ENCODE measurements at regions not wholly inside any gene's neighbourhood (a gene's known extent, or its start where the extent isn't known, plus 50 kb on each side); places are given as distances from the start of the nearest gene placed in this dataset.

DNA sequence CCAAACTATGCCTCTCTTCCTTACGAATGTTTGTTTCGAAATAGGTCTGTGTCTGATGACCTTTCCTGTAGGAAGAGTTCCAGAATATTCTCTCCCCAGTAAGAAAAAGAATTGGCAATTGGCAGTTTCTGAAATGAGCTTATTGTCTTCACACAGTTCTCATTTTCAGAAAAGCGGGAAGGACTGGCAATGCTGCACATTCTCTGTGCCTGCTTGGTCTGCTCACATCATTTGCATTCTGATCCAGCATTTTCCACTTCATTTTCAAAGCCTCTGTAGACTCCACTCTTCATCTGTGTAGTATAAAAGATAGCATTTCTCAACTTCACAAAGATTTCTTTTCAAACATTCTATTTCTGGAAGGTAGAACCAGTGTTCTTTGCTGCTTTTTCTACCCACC lies 120.6 kb upstream of the CCDC112 start:
- Histone ChIP-seq H3K4ac (ENCODE audit: low read depth, low read length) (peak overlapping the region; percentile 33; the same call in 1 of the 2 replicates), H2BK15ac (ENCODE audit: low read depth, low read length) (peak overlapping the region; percentile 40; the same call in 1 of the 3 replicates), H3K36me3 (ENCODE audit: control insufficient read depth, insufficient read depth, low read length) (no peaks in the 10 kb centered on the region), H3K27me3 (ENCODE audit: control insufficient read depth, insufficient read depth, low read length) (no peaks in the 10 kb centered on the region), H4K20me1 (ENCODE audit: insufficient read depth, low read length) (no peaks in the 10 kb centered on the region), H3K9ac (ENCODE audit: low read depth, low read length) (no peak overlapping the region), H3K56ac (ENCODE audit: extremely low read depth, insufficient read depth, low read length) (no peak overlapping the region), H2BK5ac (ENCODE audit: low read depth, low read length, poor library complexity, severe bottlenecking) (no peak overlapping the region), H2AK9ac (replicated peaks; ENCODE audit: low read depth, low read length, poor library complexity) (no peak overlapping the region), H3K9me1 (ENCODE audit: insufficient read depth, low read length) (peaks cover 8% of the 10 kb centered on the region), H3K4me3 (ENCODE audit: insufficient read depth, low read depth, low read length) (no peak overlapping the region), H2AK5ac (ENCODE audit: low read depth, low read length) (no peak overlapping the region), H3K4me2 (ENCODE audit: low read depth, low read length) (no peak overlapping the region), H3K27ac (ENCODE audit: insufficient read depth, low read length) (no peak overlapping the region), H3K18ac (ENCODE audit: low read depth, low read length) (no peak overlapping the region), H3K4me1 (ENCODE audit: control insufficient read depth, insufficient read depth, low read length) (peaks cover 12% of the 10 kb centered on the region), H2AFZ (replicated peaks; ENCODE audit: low read length, poor library complexity) (no peak overlapping the region), H3K9me3 (ENCODE audit: control insufficient read depth, insufficient read depth, low read length) (no peaks in the 10 kb centered on the region), H2BK120ac (ENCODE audit: low read depth, low read length) (peak overlapping the region; percentile 19; the same call in 1 of the 2 replicates), H3K23ac (ENCODE audit: low read depth, low read length) (no peak overlapping the region), H4K5ac (ENCODE audit: low read depth, low read length) (no peak overlapping the region), H3K14ac (replicated peaks; ENCODE audit: low read depth, low read length) (0 out of 2 replicates have a peak overlapping the region, but pooled peaks have one; percentile 45), H4K8ac (ENCODE audit: low read depth in 2 of 2, low read length in 2 of 2) (no peak overlapping the region), H2BK20ac (ENCODE audit: low read depth, low read length) (peak overlapping the region; percentile 16; the same call in 1 of the 2 replicates), H4K91ac (ENCODE audit: insufficient read depth, low read depth, low read length) (no peak overlapping the region), H3K79me1 (ENCODE audit: low read depth in 1 of 2, low read length in 2 of 2) (no peaks in the 10 kb centered on the region)
- WGBS, 2 experiments (ENCODE audit: extremely low coverage in 2 of 2, insufficient read length in 1 of 2), result no CpG with 5 or more reads among the region's 3 CpGs
- ChIA-PET CTCF (interaction anchor here (1.2 kb wide), 1 partner anchor 9 kb away, joined by 6 read pairs; no protein-coding TSS in a partner anchor), POLR2A (ENCODE audit: unreplicated experiment) (no interaction called here)
- no peak for TF ChIP-seq BHLHE40 (IDR thresholded peaks at IDR 0.05; ENCODE audit: low read depth, low read length)
- TF ChIP-seq, protein P1, sequence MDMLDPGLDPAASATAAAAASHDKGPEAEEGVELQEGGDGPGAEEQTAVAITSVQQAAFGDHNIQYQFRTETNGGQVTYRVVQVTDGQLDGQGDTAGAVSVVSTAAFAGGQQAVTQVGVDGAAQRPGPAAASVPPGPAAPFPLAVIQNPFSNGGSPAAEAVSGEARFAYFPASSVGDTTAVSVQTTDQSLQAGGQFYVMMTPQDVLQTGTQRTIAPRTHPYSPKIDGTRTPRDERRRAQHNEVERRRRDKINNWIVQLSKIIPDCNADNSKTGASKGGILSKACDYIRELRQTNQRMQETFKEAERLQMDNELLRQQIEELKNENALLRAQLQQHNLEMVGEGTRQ (IDR thresholded peaks at IDR 0.05; ENCODE audit: low read depth, low read length), result no peak
- TF ChIP-seq, protein P2, sequence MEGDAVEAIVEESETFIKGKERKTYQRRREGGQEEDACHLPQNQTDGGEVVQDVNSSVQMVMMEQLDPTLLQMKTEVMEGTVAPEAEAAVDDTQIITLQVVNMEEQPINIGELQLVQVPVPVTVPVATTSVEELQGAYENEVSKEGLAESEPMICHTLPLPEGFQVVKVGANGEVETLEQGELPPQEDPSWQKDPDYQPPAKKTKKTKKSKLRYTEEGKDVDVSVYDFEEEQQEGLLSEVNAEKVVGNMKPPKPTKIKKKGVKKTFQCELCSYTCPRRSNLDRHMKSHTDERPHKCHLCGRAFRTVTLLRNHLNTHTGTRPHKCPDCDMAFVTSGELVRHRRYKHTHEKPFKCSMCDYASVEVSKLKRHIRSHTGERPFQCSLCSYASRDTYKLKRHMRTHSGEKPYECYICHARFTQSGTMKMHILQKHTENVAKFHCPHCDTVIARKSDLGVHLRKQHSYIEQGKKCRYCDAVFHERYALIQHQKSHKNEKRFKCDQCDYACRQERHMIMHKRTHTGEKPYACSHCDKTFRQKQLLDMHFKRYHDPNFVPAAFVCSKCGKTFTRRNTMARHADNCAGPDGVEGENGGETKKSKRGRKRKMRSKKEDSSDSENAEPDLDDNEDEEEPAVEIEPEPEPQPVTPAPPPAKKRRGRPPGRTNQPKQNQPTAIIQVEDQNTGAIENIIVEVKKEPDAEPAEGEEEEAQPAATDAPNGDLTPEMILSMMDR (conservative IDR thresholded peaks at IDR 0.05; ENCODE audit: low read depth, low read length), result no peak
- no peak for TF ChIP-seq NFE2L2 (IDR thresholded peaks at IDR 0.05; ENCODE audit: low read depth, low read length)
- no peak for TF ChIP-seq RAD21 (IDR thresholded peaks at IDR 0.05; ENCODE audit: low read length)
- TF ChIP-seq RFX5 (IDR thresholded peaks at IDR 0.05; ENCODE audit: low read depth, low read length), result no peak
- TF ChIP-seq SMC3 (IDR thresholded peaks at IDR 0.05; ENCODE audit: low read depth, low read length), result no peak
- TF ChIP-seq POLR2A (IDR thresholded peaks at IDR 0.05; ENCODE audit: low read depth, low read length), result no peak
- TF ChIP-seq CHD1 (IDR thresholded peaks at IDR 0.05; ENCODE audit: low read depth, low read length), result no peak
- TF ChIP-seq RCOR1 (IDR thresholded peaks at IDR 0.05; ENCODE audit: insufficient replicate concordance, low read length), result no peak
- TF ChIP-seq MAZ (IDR thresholded peaks at IDR 0.05; ENCODE audit: borderline replicate concordance, low read depth, low read length), result no peak
- TF ChIP-seq MXI1 (IDR thresholded peaks at IDR 0.05; ENCODE audit: borderline replicate concordance, low read depth, low read length), result no peak
- TF ChIP-seq CEBPB (IDR thresholded peaks at IDR 0.05; ENCODE audit: low read depth, low read length), result no peak
- TF ChIP-seq, protein P3, sequence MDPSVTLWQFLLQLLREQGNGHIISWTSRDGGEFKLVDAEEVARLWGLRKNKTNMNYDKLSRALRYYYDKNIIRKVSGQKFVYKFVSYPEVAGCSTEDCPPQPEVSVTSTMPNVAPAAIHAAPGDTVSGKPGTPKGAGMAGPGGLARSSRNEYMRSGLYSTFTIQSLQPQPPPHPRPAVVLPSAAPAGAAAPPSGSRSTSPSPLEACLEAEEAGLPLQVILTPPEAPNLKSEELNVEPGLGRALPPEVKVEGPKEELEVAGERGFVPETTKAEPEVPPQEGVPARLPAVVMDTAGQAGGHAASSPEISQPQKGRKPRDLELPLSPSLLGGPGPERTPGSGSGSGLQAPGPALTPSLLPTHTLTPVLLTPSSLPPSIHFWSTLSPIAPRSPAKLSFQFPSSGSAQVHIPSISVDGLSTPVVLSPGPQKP (IDR thresholded peaks at IDR 0.05; ENCODE audit: borderline replicate concordance, low read depth, low read length), result no peak
- no peak for TF ChIP-seq FOS (IDR thresholded peaks at IDR 0.05; ENCODE audit: low read depth, low read length)
- TF ChIP-seq MAFK (IDR thresholded peaks at IDR 0.05; ENCODE audit: low read depth, low read length), result no peak
- intact Hi-C loops (cut with micrococcal nuclease), result no loop called here
- dilution Hi-C loops (cut with HindIII; ENCODE audit: low sequenced_read_pairs, unreplicated experiment), result no loop called here
- no peak for DNase-seq
- in situ Hi-C loops (cut with MboI; ENCODE audit: low sequenced_read_pairs), result no loop called here
- no TSS peak for BruUV-seq (replicated peaks)
- no peak for ATAC-seq (ENCODE audit: low read depth)

Data from IMR-90 (cell line).